Endothelial cell (in vitro differentiated cells): ENCODE measurements at regions not wholly inside any gene's neighbourhood (a gene's known extent, or its start where the extent isn't known, plus 50 kb on each side); places are given as distances from the start of the nearest gene placed in this dataset.
"Not testable (repeated sequence)": the region's sequence is repeated elsewhere in the genome, so short reads cannot be mapped to it uniquely, and the experiment has no call there.

Experiments
- DNase-seq: peaks from one replicate; pipeline ENCODE4 v3.0.0; 2021; ENCODE audit warnings: low spot score
- H3K27ac Mint-ChIP-seq: one replicate; pipeline ENCODE4 v1.8.0; 2021; ENCODE audit warnings: mixed read lengths, inconsistent platforms; ENCODE audit not compliant: unreplicated experiment
- H3K27me3 Mint-ChIP-seq: one replicate; pipeline ENCODE4 v1.8.0; 2021; ENCODE audit warnings: mild to moderate bottlenecking, moderate library complexity, mixed read lengths, inconsistent platforms; ENCODE audit not compliant: unreplicated experiment
- H3K36me3 Mint-ChIP-seq: one replicate; pipeline ENCODE4 v1.8.0; 2021; ENCODE audit warnings: mild to moderate bottlenecking, low read depth, mixed read lengths, inconsistent platforms; ENCODE audit not compliant: unreplicated experiment
- H3K4me1 Mint-ChIP-seq: one replicate; pipeline ENCODE4 v1.8.0; 2021; ENCODE audit warnings: mild to moderate bottlenecking, mixed read lengths, inconsistent platforms; ENCODE audit not compliant: unreplicated experiment
- H3K4me3 Mint-ChIP-seq: one replicate; pipeline ENCODE4 v1.8.0; 2021; ENCODE audit warnings: mild to moderate bottlenecking, mixed read lengths, inconsistent platforms; ENCODE audit not compliant: unreplicated experiment
- H3K9me3 Mint-ChIP-seq: one replicate; pipeline ENCODE4 v1.8.0; 2021; ENCODE audit warnings: mixed read lengths, inconsistent platforms; ENCODE audit not compliant: unreplicated experiment
- TF ChIP-seq, protein P1 (sequence below): fragments of 200-600 bp; sonication (generic); IDR thresholded peaks from one replicate; pipeline ENCODE4 v1.5.0; 2021; ENCODE audit warnings: antibody characterized with exemption; ENCODE audit not compliant: unreplicated experiment

DNA sequence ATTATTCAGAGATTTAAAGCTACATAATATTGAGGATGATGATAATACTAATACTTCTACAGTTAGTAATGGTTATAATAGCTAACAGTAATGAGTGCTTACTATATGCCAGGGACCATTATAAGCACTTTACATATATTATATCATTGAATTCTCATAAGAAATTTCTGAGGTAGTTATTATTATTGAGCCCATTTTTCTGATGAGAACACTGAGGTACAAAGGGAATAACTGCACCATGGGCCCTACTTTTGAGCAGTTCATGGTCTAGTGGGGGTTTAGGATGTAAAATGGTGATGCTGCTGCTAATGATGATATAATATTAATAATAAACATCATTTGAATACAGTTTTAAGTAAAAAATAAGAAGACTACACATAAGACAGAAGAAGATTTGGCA is 64.2 kb upstream of the SPDL1 start:
- no peaks in the 10 kb centered on the region for H3K27me3 Mint-ChIP-seq
- DNase-seq = no peak

GRCh38 chr5:169518779-169519178 is 64.8 kb upstream of the SPDL1 start:
- H3K4me1 Mint-ChIP-seq = peaks cover 19% of the 10 kb centered on the region
- not testable (repeated sequence) for H3K9me3 Mint-ChIP-seq, H3K27ac Mint-ChIP-seq, H3K36me3 Mint-ChIP-seq, DNase-seq, H3K4me3 Mint-ChIP-seq, H3K27me3 Mint-ChIP-seq

More for the DNA sequence above, 64.2 kb upstream of the SPDL1 start:
- TF ChIP-seq, protein P1, sequence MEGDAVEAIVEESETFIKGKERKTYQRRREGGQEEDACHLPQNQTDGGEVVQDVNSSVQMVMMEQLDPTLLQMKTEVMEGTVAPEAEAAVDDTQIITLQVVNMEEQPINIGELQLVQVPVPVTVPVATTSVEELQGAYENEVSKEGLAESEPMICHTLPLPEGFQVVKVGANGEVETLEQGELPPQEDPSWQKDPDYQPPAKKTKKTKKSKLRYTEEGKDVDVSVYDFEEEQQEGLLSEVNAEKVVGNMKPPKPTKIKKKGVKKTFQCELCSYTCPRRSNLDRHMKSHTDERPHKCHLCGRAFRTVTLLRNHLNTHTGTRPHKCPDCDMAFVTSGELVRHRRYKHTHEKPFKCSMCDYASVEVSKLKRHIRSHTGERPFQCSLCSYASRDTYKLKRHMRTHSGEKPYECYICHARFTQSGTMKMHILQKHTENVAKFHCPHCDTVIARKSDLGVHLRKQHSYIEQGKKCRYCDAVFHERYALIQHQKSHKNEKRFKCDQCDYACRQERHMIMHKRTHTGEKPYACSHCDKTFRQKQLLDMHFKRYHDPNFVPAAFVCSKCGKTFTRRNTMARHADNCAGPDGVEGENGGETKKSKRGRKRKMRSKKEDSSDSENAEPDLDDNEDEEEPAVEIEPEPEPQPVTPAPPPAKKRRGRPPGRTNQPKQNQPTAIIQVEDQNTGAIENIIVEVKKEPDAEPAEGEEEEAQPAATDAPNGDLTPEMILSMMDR = no peak
- Mint-ChIP-seq H3K27ac (no peak overlapping the region), H3K4me3 (no peak overlapping the region), H3K9me3 (no peaks in the 10 kb centered on the region), H3K4me1 (peaks cover 19% of the 10 kb centered on the region), H3K36me3 (no peaks in the 10 kb centered on the region)

GRCh38 chr5:169512385-169512784 is 71.2 kb upstream of the SPDL1 start:
- Mint-ChIP-seq H3K27ac (no peak overlapping the region), H3K4me1 (no peaks in the 10 kb centered on the region), H3K36me3 (no peaks in the 10 kb centered on the region), H3K4me3 (no peak overlapping the region), H3K27me3 (peaks cover 4% of the 10 kb centered on the region), H3K9me3 (no peaks in the 10 kb centered on the region)
- no peak for DNase-seq
- TF ChIP-seq, protein P1 = no peak

GRCh38 chr5:169511708-169512107 is 71.9 kb upstream of the SPDL1 start:
- no peaks in the 10 kb centered on the region for H3K4me1 Mint-ChIP-seq
- H3K27me3 Mint-ChIP-seq = peaks cover 4% of the 10 kb centered on the region
- no peak overlapping the region for H3K27ac Mint-ChIP-seq
- H3K4me3 Mint-ChIP-seq = no peak overlapping the region
- no peaks in the 10 kb centered on the region for H3K36me3 Mint-ChIP-seq
- H3K9me3 Mint-ChIP-seq = no peaks in the 10 kb centered on the region
- DNase-seq = no peak
- TF ChIP-seq, protein P1 = peak; percentile 39

DNA sequence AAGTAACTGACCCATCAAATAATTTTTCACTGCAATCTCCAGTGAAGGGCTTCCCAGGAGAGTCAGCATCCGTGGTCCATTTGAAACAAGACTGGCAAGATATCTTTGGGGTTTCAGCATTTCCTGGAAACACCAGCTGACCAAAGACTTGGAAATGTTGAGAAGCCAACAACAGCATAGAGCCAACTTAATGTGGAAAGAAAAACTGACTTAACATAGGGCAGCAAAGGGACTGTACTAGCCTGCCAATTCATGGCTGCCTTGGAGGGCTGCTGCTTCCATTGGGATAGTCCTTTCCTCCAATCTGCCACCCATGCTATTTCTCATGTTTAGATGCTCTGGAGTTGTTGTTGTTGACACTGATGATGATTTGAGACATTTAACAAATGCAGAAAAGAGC is 76.5 kb upstream of the SPDL1 start:
- Mint-ChIP-seq H3K27me3 (no peaks in the 10 kb centered on the region), H3K36me3 (no peaks in the 10 kb centered on the region), H3K4me1 (peaks cover 25% of the 10 kb centered on the region), H3K4me3 (no peak overlapping the region), H3K27ac (no peak overlapping the region), H3K9me3 (no peaks in the 10 kb centered on the region)
- TF ChIP-seq, protein P1 = no peak
- no peak for DNase-seq

DNA sequence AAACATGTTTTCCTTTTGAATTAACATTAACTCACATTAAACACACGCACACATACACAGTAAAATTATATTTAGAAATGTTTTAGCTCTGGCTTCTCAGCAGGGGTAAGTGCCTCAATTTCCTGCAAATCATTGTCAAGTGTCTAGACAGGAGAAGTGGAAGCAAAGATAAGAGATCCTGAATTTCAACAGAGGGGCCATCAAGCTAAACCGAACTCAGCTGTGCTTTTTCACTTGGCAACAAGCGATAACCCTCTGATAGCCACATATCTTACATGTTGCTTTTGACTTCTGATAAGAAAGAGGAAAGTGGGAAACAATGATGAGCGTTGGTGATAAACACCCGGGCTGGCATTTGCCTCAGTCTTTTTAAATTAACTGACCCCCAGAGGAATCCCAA is 79.7 kb upstream of the SPDL1 start:
- Mint-ChIP-seq H3K36me3 (no peaks in the 10 kb centered on the region), H3K27ac (peak overlapping the region; percentile 85), H3K4me3 (no peak overlapping the region), H3K4me1 (peaks cover 25% of the 10 kb centered on the region), H3K27me3 (no peaks in the 10 kb centered on the region), H3K9me3 (no peaks in the 10 kb centered on the region)
- TF ChIP-seq, protein P1 = no peak
- DNase-seq = no peak
